ENCODE measurements at regions not wholly inside any gene's neighbourhood (a gene's known extent, or its start where the extent isn't known, plus 50 kb on each side); places are given as distances from the start of the nearest gene placed in this dataset.
A peak's percentile ranks its signal among the peaks of the same experiment; 100 is the strongest.
"Not testable (repeated sequence)": the region's sequence is repeated elsewhere in the genome, so short reads cannot be mapped to it uniquely, and the experiment has no call there.

GRCh38 chr7:55308186-55308929, 56.8 kb upstream of the LANCL2 start:
- H3K27ac Mint-ChIP-seq = peak overlapping the region; percentile 90 to 94
- H3K4me1 Mint-ChIP-seq = peaks cover 49% of the 10 kb centered on the region in 2 donors
- peak overlapping the region; percentile 65 for H3K4me3 Mint-ChIP-seq
- Histone ChIP-seq H3K4me1 (ENCODE audit: control insufficient read depth, insufficient read depth, low read length) (peaks cover 45% of the 10 kb centered on the region), H3K9me3 (ENCODE audit: control insufficient read depth, insufficient read depth, low read length) (no peaks in the 10 kb centered on the region), H3K4me3 (ENCODE audit: low read length) (no peak overlapping the region), H3K27ac (ENCODE audit: low read length) (peak overlapping the region; percentile 75), H3K27me3 (ENCODE audit: control insufficient read depth, insufficient read depth, low read length) (peaks cover 26% of the 10 kb centered on the region), H3K36me3 (ENCODE audit: control insufficient read depth, insufficient read depth, low read length) (no peaks in the 10 kb centered on the region)
- DNase-seq = no peak
- ATAC-seq = no peak
- TF ChIP-seq, protein P1, sequence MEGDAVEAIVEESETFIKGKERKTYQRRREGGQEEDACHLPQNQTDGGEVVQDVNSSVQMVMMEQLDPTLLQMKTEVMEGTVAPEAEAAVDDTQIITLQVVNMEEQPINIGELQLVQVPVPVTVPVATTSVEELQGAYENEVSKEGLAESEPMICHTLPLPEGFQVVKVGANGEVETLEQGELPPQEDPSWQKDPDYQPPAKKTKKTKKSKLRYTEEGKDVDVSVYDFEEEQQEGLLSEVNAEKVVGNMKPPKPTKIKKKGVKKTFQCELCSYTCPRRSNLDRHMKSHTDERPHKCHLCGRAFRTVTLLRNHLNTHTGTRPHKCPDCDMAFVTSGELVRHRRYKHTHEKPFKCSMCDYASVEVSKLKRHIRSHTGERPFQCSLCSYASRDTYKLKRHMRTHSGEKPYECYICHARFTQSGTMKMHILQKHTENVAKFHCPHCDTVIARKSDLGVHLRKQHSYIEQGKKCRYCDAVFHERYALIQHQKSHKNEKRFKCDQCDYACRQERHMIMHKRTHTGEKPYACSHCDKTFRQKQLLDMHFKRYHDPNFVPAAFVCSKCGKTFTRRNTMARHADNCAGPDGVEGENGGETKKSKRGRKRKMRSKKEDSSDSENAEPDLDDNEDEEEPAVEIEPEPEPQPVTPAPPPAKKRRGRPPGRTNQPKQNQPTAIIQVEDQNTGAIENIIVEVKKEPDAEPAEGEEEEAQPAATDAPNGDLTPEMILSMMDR (IDR thresholded peaks at IDR 0.05) = no peak
- no peaks in the 10 kb centered on the region for H3K9me3 Mint-ChIP-seq
- H3K27me3 Mint-ChIP-seq (ENCODE audit: low read depth in 2 of 2) = peaks cover 53 to 65% of the 10 kb centered on the region in 2 donors
- H3K36me3 Mint-ChIP-seq = no peaks in the 10 kb centered on the region
- WGBS (ENCODE audit: insufficient coverage) = 96% methylated on average over 3 of the region's 3 CpGs
- intact Hi-C loops (cut with micrococcal nuclease) = loop anchor here (2.0 to 5.0 kb wide), 2 partner anchors 262 to 579 kb away; partner anchors contain the start of gene ZNF713

DNA sequence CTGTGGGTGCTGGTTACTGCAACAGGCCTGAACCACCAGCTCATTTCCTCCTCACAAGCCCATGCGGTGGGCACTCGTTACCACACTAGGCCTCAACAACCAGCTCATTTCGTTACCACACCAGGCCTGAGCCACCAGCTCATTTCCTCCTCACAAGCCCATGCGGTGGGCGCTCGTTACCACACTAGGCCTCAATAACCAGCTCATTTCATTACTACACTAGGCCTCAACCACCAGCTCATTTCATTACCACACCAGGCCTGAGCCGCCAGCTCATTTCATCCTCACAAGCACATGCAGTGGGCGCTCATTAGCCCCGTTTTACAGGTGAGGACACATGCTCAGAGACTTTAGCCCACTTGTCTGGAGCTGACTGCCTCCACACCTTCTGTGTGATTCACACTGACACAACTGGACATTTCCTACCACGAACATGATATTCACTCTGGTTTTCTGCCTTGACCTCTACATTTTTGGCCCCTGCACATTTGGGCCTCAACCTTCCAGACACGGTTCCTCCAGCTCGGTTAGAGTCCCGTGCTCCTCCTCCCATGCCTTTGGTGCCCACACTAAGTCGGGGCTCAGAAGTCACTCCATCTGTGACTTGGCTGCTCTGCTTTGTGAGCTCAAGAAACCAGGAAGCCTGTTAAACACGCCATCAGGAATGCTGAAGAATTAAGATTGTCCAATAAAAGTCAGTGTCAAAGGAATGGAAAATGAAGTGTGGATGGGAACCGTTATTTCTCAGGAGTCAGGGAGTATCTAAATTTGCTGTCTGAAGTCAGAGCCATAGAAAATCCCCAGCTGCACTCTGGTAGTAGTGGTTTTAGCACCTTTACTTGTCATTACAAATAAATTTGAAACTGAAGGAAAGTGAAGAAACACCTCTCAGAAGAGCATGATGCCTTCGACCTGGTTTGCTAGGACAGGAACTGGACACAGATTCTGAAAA, 55.8 kb upstream of the LANCL2 start:
- intact Hi-C loops (cut with micrococcal nuclease) = loop anchor here (1.0 to 5.0 kb wide), 5 partner anchors 56 to 578 kb away; partner anchors contain the start of genes LANCL2 and ZNF713

GRCh38 chr7:55310287-55311025, 54.7 kb upstream of the LANCL2 start:
- H3K9me3 Mint-ChIP-seq = no peaks in the 10 kb centered on the region
- peaks cover 22% of the 10 kb centered on the region for H3K27me3 ChIP-seq (ENCODE audit: control insufficient read depth, insufficient read depth, low read length)
- intact Hi-C loops (cut with micrococcal nuclease) = no loop called here
- H3K36me3 Mint-ChIP-seq = no peaks in the 10 kb centered on the region
- H3K27ac Mint-ChIP-seq = peak overlapping the region; percentile 90 to 94
- peaks cover 43 to 49% of the 10 kb centered on the region in 2 donors for H3K4me1 Mint-ChIP-seq
- no peak overlapping the region for H3K27ac ChIP-seq (ENCODE audit: low read length)
- DNase-seq = no peak
- H3K9me3 ChIP-seq (ENCODE audit: control insufficient read depth, insufficient read depth, low read length) = no peaks in the 10 kb centered on the region
- WGBS (ENCODE audit: insufficient coverage) = 82% methylated on average over 8 of the region's 8 CpGs
- peak overlapping the region; percentile 65 for H3K4me3 Mint-ChIP-seq
- H3K36me3 ChIP-seq (ENCODE audit: control insufficient read depth, insufficient read depth, low read length) = no peaks in the 10 kb centered on the region
- no peak for ATAC-seq
- TF ChIP-seq, protein P1 (IDR thresholded peaks at IDR 0.05) = no peak
- no peak overlapping the region for H3K4me3 ChIP-seq (ENCODE audit: low read length)
- H3K4me1 ChIP-seq (ENCODE audit: control insufficient read depth, insufficient read depth, low read length) = peaks cover 45% of the 10 kb centered on the region
- H3K27me3 Mint-ChIP-seq (ENCODE audit: low read depth in 2 of 2) = peaks cover 44% of the 10 kb centered on the region in 2 donors

More for the DNA sequence above, 55.8 kb upstream of the LANCL2 start:
- H3K27ac Mint-ChIP-seq = peak overlapping the region; percentile 90 to 94
- no peaks in the 10 kb centered on the region for H3K36me3 Mint-ChIP-seq
- peaks cover 20% of the 10 kb centered on the region for H3K27me3 ChIP-seq (ENCODE audit: control insufficient read depth, insufficient read depth, low read length)
- no peaks in the 10 kb centered on the region for H3K36me3 ChIP-seq (ENCODE audit: control insufficient read depth, insufficient read depth, low read length)
- WGBS (ENCODE audit: insufficient coverage) = 37% methylated on average over 17 of the region's 17 CpGs
- H3K4me1 ChIP-seq (ENCODE audit: control insufficient read depth, insufficient read depth, low read length) = peaks cover 45% of the 10 kb centered on the region
- H3K4me3 Mint-ChIP-seq = peak overlapping the region; percentile 65
- H3K9me3 ChIP-seq (ENCODE audit: control insufficient read depth, insufficient read depth, low read length) = no peaks in the 10 kb centered on the region
- peaks cover 47 to 55% of the 10 kb centered on the region in 2 donors for H3K27me3 Mint-ChIP-seq (ENCODE audit: low read depth in 2 of 2)
- TF ChIP-seq, protein P1 (IDR thresholded peaks at IDR 0.05) = no peak
- no peak overlapping the region for H3K4me3 ChIP-seq (ENCODE audit: low read length)
- H3K4me1 Mint-ChIP-seq = peaks cover 49% of the 10 kb centered on the region in 2 donors
- ATAC-seq (peak; percentile 78 to 89 (median 87)), DNase-seq (peak; percentile 71 to 87)
- H3K27ac ChIP-seq (ENCODE audit: low read length) = peak overlapping the region; percentile 75
- no peaks in the 10 kb centered on the region for H3K9me3 Mint-ChIP-seq

DNA sequence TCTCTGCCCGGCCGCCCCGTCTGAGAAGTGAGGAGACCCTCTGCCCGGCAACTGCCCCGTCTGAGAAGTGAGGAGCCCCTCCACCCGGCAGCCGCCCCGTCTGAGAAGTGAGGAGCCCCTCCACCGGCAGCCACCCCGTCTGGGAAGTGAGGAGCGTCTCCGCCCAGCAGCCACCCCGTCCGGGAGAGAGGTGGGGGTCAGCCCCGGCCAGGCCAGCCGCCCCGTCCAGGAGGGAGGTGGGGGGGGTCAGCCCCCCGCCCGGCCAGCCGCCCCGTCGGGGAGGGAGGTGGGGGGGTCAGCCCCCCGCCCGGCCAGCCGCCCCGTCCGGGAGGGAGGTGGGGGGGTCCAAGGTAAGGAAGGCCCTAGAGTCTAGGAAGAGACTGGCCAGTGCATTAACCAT, 53.2 kb upstream of the LANCL2 start:
- H3K4me3 Mint-ChIP-seq; H3K9me3 ChIP-seq (ENCODE audit: control insufficient read depth, insufficient read depth, low read length); H3K36me3 Mint-ChIP-seq; H3K9me3 Mint-ChIP-seq; ATAC-seq; H3K27ac Mint-ChIP-seq; H3K27ac ChIP-seq (ENCODE audit: low read length); H3K4me3 ChIP-seq (ENCODE audit: low read length); intact Hi-C loops (cut with micrococcal nuclease); H3K36me3 ChIP-seq (ENCODE audit: control insufficient read depth, insufficient read depth, low read length); DNase-seq: not testable (repeated sequence)
- Histone ChIP-seq H3K4me1 (ENCODE audit: control insufficient read depth, insufficient read depth, low read length) (peaks cover 42% of the 10 kb centered on the region), H3K27me3 (ENCODE audit: control insufficient read depth, insufficient read depth, low read length) (peaks cover 15% of the 10 kb centered on the region)
- 93% methylated on average over 19 of the region's 27 CpGs for WGBS (ENCODE audit: insufficient coverage)
- Mint-ChIP-seq H3K27me3 (ENCODE audit: low read depth in 2 of 2) (peaks cover 31 to 40% of the 10 kb centered on the region in 2 donors), H3K4me1 (peaks cover 39 to 45% of the 10 kb centered on the region in 2 donors)

DNA sequence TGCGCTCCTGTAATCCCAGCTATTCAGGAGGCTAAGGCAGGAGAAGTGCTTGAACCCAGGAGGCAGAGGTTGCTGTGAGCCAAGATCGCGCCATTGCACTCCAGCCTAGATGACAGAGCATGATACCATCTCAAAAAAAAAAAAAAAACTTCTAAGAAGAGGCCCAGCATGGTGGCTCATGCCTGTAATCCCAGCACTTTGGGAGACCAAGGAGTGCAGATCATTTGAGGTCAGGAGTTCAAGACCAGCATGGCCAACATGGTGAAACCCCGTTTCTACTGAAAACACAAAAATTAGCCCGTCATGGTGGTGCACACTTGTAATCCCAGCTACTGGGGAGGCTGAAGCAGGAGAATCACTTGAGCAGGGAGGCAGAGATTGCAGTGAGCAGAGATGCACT, 51.5 kb upstream of the LANCL2 start:
- Mint-ChIP-seq H3K27me3 (ENCODE audit: low read depth in 2 of 2) (peaks cover 37 to 38% of the 10 kb centered on the region in 2 donors), H3K4me1 (peaks cover 23 to 30% of the 10 kb centered on the region in 2 donors)
- H3K9me3 ChIP-seq (ENCODE audit: control insufficient read depth, insufficient read depth, low read length); intact Hi-C loops (cut with micrococcal nuclease); H3K36me3 Mint-ChIP-seq; H3K27ac ChIP-seq (ENCODE audit: low read length); ATAC-seq; H3K9me3 Mint-ChIP-seq; H3K27ac Mint-ChIP-seq; H3K36me3 ChIP-seq (ENCODE audit: control insufficient read depth, insufficient read depth, low read length); H3K4me3 Mint-ChIP-seq; DNase-seq; H3K4me3 ChIP-seq (ENCODE audit: low read length): not testable (repeated sequence)
- Histone ChIP-seq H3K27me3 (ENCODE audit: control insufficient read depth, insufficient read depth, low read length) (peaks cover 11% of the 10 kb centered on the region), H3K4me1 (ENCODE audit: control insufficient read depth, insufficient read depth, low read length) (peaks cover 25% of the 10 kb centered on the region)
- WGBS (ENCODE audit: insufficient coverage) = 86% methylated on average over 5 of the region's 5 CpGs

Measured in natural killer cell (primary cell).